DOHH2 (cell line): ENCODE measurements at regions not wholly inside any gene's neighbourhood (a gene's known extent, or its start where the extent isn't known, plus 50 kb on each side); places are given as distances from the start of the nearest gene placed in this dataset.

Experiments used
- H3F3A ChIP-seq: fragments of 200-600 bp; sonication (generic), shearing (Covaris generic); 2 replicates; pipeline ENCODE4 v1.6.0; 2016; ENCODE audit warnings: antibody characterized with exemption, mild to moderate bottlenecking; ENCODE audit not compliant: control insufficient read depth, insufficient read depth
- H3K27ac ChIP-seq: fragments of 200-600 bp; sonication (generic); 2 replicates; pipeline ENCODE4 v1.5.1; 2014; ENCODE audit warnings: low read depth, mild to moderate bottlenecking, low read length, moderate library complexity
- H3K27me3 ChIP-seq: fragments of 200-600 bp; sonication (generic); 2 replicates; pipeline ENCODE4 v1.6.1; 2014; ENCODE audit warnings: mild to moderate bottlenecking, low read length, mixed read lengths; ENCODE audit not compliant: control insufficient read depth
- H3K36me3 ChIP-seq: fragments of 200-600 bp; sonication (generic); 2 replicates; pipeline ENCODE4 v1.6.1; 2014; ENCODE audit warnings: mild to moderate bottlenecking, low read length, moderate library complexity, mixed read lengths; ENCODE audit not compliant: control insufficient read depth
- H3K4me1 ChIP-seq: fragments of 200-600 bp; sonication (generic); 2 replicates; pipeline ENCODE4 v1.6.1; 2014; ENCODE audit warnings: mild to moderate bottlenecking, low read length, mixed read lengths; ENCODE audit not compliant: control insufficient read depth
- H3K4me2 ChIP-seq: fragments of 200-600 bp; sonication (generic); 2 replicates; pipeline ENCODE4 v1.6.0; 2014; ENCODE audit warnings: mild to moderate bottlenecking, low read length, moderate library complexity
- H3K4me3 ChIP-seq: fragments of 200-600 bp; sonication (generic); 2 replicates; pipeline ENCODE4 v1.5.1; 2014; ENCODE audit warnings: mild to moderate bottlenecking, low read length, mixed read lengths
- H3K79me2 ChIP-seq: fragments of 200-600 bp; sonication (generic); 2 replicates; pipeline ENCODE4 v1.6.1; 2014; ENCODE audit warnings: mild to moderate bottlenecking, low read length, mixed read lengths; ENCODE audit not compliant: control insufficient read depth
- H3K9me2 ChIP-seq: fragments of 200-600 bp; sonication (generic); replicated peaks from 2 replicates; pipeline ENCODE4 v1.6.1; 2014; ENCODE audit warnings: mild to moderate bottlenecking, low read length, mixed read lengths; ENCODE audit not compliant: control insufficient read depth
- H3K9me3 ChIP-seq: fragments of 200-600 bp; sonication (generic); 2 replicates; pipeline ENCODE4 v1.6.1; 2014; ENCODE audit warnings: antibody characterized with exemption, low read length, mixed read lengths; ENCODE audit not compliant: control insufficient read depth, insufficient read depth
- H4K20me1 ChIP-seq: fragments of 200-600 bp; sonication (generic); 2 replicates; pipeline ENCODE4 v1.6.0; 2014; ENCODE audit warnings: low read depth, mild to moderate bottlenecking, antibody characterized with exemption, low read length, moderate library complexity; ENCODE audit not compliant: control insufficient read depth, insufficient read depth
- CTCF ChIP-seq: fragments of 200-600 bp; sonication (generic); IDR thresholded peaks from one replicate; pipeline ENCODE4 v1.5.1; 2014; ENCODE audit warnings: antibody characterized with exemption, mild to moderate bottlenecking, low read depth, low read length; ENCODE audit not compliant: poor library complexity, severe bottlenecking
- EZH2phosphoT487 ChIP-seq: fragments of 200-600 bp; sonication (generic); IDR thresholded peaks from 2 replicates; pipeline ENCODE4 v1.6.1; 2017; ENCODE audit warnings: borderline replicate concordance, mild to moderate bottlenecking, antibody characterized with exemption, low read length, moderate library complexity, mixed read lengths

- no peak overlapping the region for H3K4me2 ChIP-seq
These were observed 325.7 kb upstream of the RGMA start for GRCh38 chr15:93414576-93415231.

GRCh38 chr15:93413745-93414144, 324.7 kb upstream of the RGMA start:
- H3K36me3 ChIP-seq = no peaks in the 10 kb centered on the region
- H3K4me3 ChIP-seq = no peak overlapping the region
- no peaks in the 10 kb centered on the region for H3K9me2 ChIP-seq
- no peaks in the 10 kb centered on the region for H3K27me3 ChIP-seq
- H3K4me2 ChIP-seq = no peak overlapping the region
- TF ChIP-seq CTCF (no peak), EZH2phosphoT487 (no peak)
- no peaks in the 10 kb centered on the region for H3K79me2 ChIP-seq
- no peaks in the 10 kb centered on the region for H3K4me1 ChIP-seq
- no peaks in the 10 kb centered on the region for H4K20me1 ChIP-seq
- H3F3A ChIP-seq = no peaks in the 10 kb centered on the region
- H3K27ac ChIP-seq = no peak overlapping the region
- no peaks in the 10 kb centered on the region for H3K9me3 ChIP-seq

More at GRCh38 chr15:93414576-93415231, 325.7 kb upstream of the RGMA start:
- Histone ChIP-seq H3K9me3 (no peaks in the 10 kb centered on the region), H3K4me3 (no peak overlapping the region), H3K4me1 (no peaks in the 10 kb centered on the region), H3K79me2 (no peaks in the 10 kb centered on the region), H3K9me2 (no peaks in the 10 kb centered on the region), H3F3A (no peaks in the 10 kb centered on the region), H4K20me1 (no peaks in the 10 kb centered on the region), H3K27ac (no peak overlapping the region), H3K27me3 (no peaks in the 10 kb centered on the region), H3K36me3 (no peaks in the 10 kb centered on the region)
- no peak for TF ChIP-seq EZH2phosphoT487
- TF ChIP-seq CTCF = no peak

- Histone ChIP-seq H3K9me2 (no peaks in the 10 kb centered on the region), H3K27ac (no peak overlapping the region), H3K36me3 (no peaks in the 10 kb centered on the region), H4K20me1 (no peaks in the 10 kb centered on the region), H3K4me1 (no peaks in the 10 kb centered on the region), H3K79me2 (no peaks in the 10 kb centered on the region), H3F3A (no peaks in the 10 kb centered on the region), H3K9me3 (no peaks in the 10 kb centered on the region), H3K4me3 (no peak overlapping the region), H3K4me2 (no peak overlapping the region), H3K27me3 (no peaks in the 10 kb centered on the region)
- TF ChIP-seq CTCF (no peak), EZH2phosphoT487 (no peak)
These were observed 310.1 kb upstream of the RGMA start for GRCh38 chr15:93399121-93399520.
